NCI-H748 (cell line): ENCODE measurements at regions not wholly inside any gene's neighbourhood (a gene's known extent, or its start where the extent isn't known, plus 50 kb on each side); places are given as distances from the start of the nearest gene placed in this dataset.
A peak's percentile ranks its signal among the peaks of the same experiment; 100 is the strongest.

ENCODE experiments used
- DNase-seq: peaks from one replicate; lab custom pipeline; 2025; ENCODE audit not compliant: unreplicated experiment; lab: John Stamatoyannopoulos, UW

DNA sequence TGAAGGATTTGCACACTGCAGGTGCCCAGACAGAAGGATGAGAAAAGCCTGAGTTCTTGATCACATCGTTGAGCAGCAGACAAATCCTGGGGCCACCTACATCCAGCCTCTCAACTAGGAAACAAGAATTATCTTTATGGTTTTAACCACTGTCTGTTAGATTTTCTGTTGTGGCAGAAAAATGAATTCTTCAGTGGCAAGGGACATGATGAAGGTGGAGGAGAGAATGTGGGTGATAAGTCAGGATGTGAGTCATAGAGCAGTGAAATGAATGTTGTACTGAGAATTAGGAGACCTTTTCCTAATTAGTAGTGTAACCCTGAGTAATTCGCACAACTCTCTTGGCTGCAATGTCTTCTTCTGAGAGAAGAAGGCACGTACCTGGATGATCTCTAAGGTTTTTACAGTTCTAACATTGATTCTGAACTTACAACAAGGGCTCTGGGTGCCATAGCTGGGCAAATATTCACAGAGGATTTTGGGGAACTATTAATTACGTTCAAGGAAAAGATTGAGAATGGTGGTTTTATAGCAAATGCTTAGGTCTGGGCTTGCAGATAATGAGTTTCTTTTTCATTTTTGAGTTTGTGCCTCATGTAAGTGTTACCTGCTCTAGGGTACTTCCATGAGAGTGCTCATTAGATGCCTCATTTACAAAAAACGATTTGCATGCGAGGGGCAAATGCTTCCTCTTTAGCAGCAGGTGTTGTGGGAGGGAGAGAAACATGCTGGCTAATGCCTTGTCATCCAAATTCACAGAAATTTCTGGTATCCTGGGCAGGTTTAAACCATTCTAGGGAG is 111.0 kb upstream of the KL start:
- DNase-seq, result no peak

- DNase-seq, result no peak
Observed at GRCh38 chr13:32905864-32906180, 110.4 kb upstream of the KL start.

DNA sequence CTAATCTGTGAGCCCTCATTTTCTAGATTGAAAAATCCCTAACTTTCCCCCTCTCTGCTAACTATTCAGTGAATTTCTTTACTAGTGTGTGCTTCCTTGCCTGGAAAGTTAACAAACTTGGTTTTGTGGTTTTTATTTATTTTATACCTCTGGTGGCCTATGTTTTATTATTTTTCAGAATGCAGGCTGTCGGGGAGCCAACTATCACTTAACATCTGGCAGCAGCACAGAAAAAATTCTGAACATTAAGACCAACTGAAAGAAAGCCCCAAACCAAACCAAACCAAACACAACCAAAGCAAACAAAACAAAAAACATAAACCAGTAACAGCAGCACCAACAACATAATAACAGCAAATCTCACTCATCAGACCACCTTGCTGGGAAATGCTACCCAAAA is 109.0 kb upstream of the KL start:
- DNase-seq, result no peak

DNA sequence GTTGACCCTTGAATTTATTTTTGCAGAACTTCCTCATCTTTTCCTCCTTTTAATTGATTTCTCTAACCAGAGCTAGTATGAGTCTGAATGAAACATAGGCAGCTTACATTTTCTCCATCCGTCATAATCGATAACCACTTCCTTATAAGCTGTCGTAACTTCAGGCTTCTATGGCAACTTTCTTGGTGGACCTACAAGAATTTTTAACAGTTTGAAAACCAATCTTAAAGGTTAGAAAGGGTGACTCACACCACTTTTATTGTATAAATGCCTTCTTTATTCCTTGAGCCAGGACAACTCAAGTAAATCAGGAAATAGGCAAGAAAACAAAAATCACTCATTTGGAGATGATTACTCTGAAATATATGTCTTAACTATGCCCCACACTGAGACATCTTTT is 105.7 kb upstream of the KL start:
- no peak for DNase-seq

- peak; percentile 90 for DNase-seq
Observed at GRCh38 chr13:32911506-32911905, 104.7 kb upstream of the KL start.

GRCh38 chr13:32914686-32915085 is 101.5 kb upstream of the KL start:
- no peak for DNase-seq

DNA sequence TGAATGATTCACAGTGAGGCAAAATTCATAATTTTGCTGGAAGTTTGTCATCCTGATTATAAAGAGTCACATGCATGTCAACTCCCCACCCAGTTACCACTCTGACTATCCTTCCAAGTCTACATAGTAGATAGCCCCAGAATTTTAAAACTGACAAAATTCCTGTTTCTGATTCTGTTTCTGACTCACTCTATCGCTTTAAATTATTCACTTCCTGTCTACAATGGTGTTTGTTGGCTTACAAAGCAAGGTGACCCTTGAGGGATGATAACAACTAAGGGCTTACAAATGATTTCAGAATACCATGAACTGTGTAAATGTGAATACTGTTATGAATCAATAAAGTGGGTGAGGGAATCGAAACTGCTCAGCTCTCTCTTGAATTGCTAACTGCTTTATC is 98.7 kb upstream of the KL start:
- DNase-seq, result no peak

GRCh38 chr13:32923725-32924124 is 92.5 kb upstream of the KL start:
- DNase-seq, result no peak

DNA sequence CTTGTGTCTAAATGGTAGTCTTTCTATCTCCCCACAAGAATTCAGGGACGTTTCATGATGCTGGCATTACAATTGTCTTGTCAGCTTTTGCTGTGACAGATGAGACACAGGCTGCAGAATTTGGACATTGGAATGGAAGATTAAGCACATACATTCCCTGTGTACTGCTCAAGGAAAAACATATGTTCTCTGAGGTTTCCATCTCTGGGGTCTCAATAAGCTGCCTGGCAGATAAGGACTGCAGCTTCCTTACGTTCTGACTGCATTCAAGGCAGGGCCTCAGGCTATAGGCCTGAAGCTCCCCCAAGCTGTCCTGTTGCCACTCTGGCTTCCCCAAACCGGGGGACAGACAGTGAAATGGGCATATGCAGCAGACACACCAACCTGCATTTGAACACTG is 91.3 kb upstream of the KL start:
- DNase-seq, result no peak

GRCh38 chr13:32925506-32925905 is 90.7 kb upstream of the KL start:
- DNase-seq, result no peak

DNA sequence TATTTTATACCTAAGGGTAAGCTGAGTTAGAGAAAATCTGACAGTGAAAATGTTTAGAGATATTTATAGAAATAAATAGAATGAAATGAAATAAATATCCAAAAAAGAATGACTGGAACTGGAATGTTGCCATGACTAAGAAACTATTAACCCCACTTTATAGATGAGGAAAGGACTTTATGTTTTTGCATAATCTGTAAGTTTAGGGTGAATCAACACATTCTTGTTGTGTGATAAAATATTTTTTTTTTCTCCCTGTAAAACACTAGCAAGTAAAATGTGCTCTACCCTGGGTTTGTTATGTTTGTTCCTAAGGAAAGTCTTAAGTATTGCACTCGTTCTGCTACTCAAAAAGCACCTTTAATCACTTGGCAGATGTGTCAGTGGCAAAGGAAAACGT is 83.8 kb upstream of the KL start:
- no peak for DNase-seq

GRCh38 chr13:32936716-32937115 is 79.5 kb upstream of the KL start:
- DNase-seq, result no peak

GRCh38 chr13:32938314-32938713 is 77.9 kb upstream of the KL start:
- DNase-seq, result no peak

- no peak for DNase-seq
Observed at GRCh38 chr13:32938907-32939306, 77.3 kb upstream of the KL start.

DNA sequence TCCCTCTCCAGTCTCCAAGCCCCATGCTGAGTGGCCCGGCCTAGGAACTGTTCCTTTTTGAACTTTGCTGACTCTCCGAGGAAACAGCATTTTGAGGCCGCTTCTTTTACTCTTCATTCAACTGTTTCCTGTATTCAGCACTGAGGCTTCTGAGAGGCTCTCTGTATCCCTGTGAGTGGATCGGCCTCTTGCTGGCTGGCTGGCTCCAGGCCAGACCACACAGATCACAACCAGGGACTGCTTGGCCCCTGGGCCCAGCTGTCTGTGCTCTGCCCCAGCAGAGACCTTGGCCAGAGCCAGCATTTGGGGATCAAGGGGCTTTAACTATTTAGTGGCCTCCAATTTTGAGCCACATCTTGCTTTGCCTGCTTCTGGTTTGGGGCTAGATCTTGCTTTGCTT is 75.6 kb upstream of the KL start:
- peak; percentile 28 for DNase-seq

GRCh38 chr13:32941368-32941767 is 74.9 kb upstream of the KL start:
- no peak for DNase-seq

GRCh38 chr13:32946558-32946957 is 69.7 kb upstream of the KL start:
- DNase-seq, result no peak

DNA sequence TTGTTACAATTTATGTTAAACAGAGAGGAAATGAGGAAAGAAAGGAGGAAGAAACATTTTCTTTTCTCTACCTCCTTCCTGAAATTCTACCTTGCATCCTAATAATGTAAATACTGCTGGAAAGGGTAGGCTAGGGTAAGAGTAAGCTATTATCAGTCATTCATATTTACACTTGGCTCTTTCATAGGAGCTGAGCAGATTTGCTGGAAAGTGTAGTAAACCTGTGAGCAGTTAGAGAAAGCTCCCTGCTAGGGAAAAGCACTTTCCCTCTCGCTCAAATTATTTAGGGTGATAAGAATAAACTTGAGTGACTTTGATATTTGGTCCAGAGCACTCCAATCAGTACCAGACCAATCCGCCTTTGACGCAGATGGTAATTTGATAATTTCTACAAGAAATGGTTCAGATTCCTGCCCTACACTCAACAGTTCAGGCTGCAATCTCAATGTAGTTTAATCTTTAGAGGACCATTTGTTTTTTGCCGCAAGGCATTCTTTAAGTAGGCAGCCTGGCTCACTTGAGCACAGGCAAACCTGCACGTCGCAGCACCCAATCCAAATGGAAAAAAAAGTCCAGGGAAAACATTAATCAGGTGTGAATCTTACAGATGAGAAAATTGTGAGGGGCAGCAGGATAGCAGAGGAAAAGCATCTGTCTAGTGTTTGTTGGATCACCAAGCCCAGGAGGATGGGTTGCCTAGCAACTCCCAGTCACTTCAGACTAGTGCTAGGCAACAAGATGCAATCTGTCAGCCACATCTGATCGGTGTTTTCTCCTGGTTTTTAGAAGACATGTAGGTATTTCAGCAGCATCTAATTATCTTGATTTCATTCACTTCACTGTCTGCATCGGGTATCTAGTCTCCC is 68.6 kb upstream of the KL start:
- peak; percentile 99 for DNase-seq

- no peak for DNase-seq
Observed at GRCh38 chr13:32949820-32950219, 66.4 kb upstream of the KL start.

GRCh38 chr13:32951580-32951979 is 64.6 kb upstream of the KL start:
- peak; percentile 100 for DNase-seq

DNA sequence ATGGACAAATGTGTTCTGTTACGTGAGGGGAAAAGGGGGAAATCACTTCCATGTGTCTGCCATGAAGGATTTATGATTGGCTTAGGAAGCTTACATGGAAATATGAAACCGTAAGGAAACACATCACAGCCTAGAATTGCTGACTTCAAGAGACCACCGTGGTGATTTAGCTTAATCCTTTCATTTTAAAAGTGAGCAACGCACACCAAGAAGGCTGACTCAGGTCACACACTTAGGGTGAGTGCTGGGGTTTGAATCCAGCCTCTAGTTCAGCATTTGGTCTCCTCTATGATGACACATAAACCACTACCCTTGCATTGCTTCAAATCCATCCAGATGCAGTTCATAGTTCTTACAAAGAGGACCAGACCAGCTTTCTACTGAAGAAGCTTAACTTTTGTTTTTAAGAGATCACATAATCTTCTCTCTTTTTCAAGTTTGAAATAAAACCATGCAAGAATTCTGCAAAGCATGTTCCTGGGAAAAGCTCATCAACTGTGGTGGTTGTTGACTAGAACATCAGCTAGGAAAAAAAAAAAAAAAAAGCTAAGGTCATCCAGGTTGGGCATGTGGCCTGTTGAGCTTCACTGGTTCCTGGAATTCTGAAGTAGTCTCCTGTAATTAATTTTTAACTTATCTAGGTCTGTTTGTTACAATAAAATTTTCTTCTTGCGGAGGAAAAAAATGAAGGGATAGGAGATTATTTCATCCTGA is 60.2 kb upstream of the KL start:
- DNase-seq, result no peak

DNA sequence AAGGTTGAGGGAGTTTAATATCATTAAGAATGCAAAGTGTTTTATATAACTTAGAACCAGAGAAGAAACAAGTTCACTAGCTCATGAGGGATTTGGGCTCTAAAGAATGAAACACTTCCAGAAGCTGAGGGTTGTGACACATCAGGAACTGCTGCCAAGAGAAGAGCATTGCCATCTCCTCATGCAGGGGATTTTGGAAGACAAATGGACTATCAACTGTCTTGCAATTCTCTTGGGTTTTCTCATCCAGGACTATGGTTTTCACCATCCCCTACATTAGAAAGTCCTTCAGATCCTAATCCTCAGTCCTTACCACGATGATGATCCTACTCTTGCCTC is 59.7 kb upstream of the KL start:
- DNase-seq, result no peak
